ENCODE measurements at regions not wholly inside any gene's neighbourhood (a gene's known extent, or its start where the extent isn't known, plus 50 kb on each side); places are given as distances from the start of the nearest gene placed in this dataset.

- no peak for TF ChIP-seq THAP12 (CRISPR knock-in tag; IDR thresholded peaks at IDR 0.05)
- TF ChIP-seq EP300 (IDR thresholded peaks at IDR 0.05; ENCODE audit: low read length): no peak
Observed at GRCh38 chr12:19801941-19802340, 362.6 kb downstream of the AEBP2 start.

Data from K562 (cell line).